GM06990 (cell line): ENCODE measurements at regions not wholly inside any gene's neighbourhood (a gene's known extent, or its start where the extent isn't known, plus 50 kb on each side); places are given as distances from the start of the nearest gene placed in this dataset.

ENCODE experiments used
- DNase-seq: peaks from one replicate; pipeline ENCODE4 v3.0.0-alpha.2; 2011; ENCODE audit not compliant: insufficient read length; ENCODE audit errors: extremely low read depth
- H3K27me3 ChIP-seq: replicated peaks from 2 replicates; pipeline ENCODE4 v1.6.0; 2011; ENCODE audit warnings: low read length; ENCODE audit not compliant: control insufficient read depth, insufficient read depth
- H3K36me3 ChIP-seq: 2 replicates; pipeline ENCODE4 v1.5.1; 2011; ENCODE audit warnings: low read length; ENCODE audit not compliant: control insufficient read depth, insufficient read depth
- H3K4me3 ChIP-seq: replicated peaks from 2 replicates; pipeline ENCODE4 v1.5.1; 2011; ENCODE audit warnings: low read depth, mild to moderate bottlenecking, control low read depth, low read length
- TF ChIP-seq, protein P1 (sequence below): IDR thresholded peaks from 2 replicates; pipeline ENCODE4 v1.5.1; 2011; ENCODE audit warnings: low read length, control low read depth, mild to moderate bottlenecking, inconsistent platforms; ENCODE audit not compliant: insufficient read depth, poor library complexity, severe bottlenecking

DNA sequence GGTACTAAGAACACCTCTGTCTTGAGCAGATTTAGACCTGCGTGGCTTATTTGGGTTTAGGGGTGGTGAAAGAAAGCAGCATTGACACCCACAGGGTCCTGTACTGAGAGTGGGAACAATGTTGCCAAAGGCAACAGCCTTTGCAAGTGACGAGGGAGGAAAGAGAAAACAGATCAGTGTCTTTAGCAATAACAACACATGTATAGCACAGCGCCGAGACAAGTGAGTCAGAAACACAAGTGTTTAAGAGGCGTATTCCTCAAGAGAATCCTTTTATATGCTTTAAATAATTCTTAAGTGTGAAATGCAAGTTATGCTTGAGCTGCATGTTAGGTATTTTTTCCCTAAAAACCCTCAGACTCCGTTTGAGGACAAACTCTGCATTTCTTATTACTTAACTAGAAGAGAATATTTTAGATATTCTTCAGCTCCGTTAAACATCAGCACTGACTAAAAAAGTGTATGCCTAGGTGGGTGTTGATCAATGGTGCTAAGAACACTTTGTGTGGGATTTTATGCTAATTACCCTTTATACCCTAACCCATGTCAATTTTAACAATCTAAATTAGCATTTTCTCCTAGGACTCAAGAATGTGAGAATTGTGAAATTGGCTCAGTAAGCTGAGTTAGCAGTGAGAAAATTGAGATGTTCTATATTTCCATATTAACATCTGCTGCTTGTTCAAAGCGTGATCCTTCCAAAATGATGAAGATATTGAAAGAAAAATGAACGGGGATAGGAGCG is 1095.4 kb upstream of the CELF2 start:
- Histone ChIP-seq H3K4me3 (no peak overlapping the region), H3K27me3 (no peaks in the 10 kb centered on the region), H3K36me3 (no peaks in the 10 kb centered on the region)
- TF ChIP-seq, protein P1, sequence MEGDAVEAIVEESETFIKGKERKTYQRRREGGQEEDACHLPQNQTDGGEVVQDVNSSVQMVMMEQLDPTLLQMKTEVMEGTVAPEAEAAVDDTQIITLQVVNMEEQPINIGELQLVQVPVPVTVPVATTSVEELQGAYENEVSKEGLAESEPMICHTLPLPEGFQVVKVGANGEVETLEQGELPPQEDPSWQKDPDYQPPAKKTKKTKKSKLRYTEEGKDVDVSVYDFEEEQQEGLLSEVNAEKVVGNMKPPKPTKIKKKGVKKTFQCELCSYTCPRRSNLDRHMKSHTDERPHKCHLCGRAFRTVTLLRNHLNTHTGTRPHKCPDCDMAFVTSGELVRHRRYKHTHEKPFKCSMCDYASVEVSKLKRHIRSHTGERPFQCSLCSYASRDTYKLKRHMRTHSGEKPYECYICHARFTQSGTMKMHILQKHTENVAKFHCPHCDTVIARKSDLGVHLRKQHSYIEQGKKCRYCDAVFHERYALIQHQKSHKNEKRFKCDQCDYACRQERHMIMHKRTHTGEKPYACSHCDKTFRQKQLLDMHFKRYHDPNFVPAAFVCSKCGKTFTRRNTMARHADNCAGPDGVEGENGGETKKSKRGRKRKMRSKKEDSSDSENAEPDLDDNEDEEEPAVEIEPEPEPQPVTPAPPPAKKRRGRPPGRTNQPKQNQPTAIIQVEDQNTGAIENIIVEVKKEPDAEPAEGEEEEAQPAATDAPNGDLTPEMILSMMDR, result no peak
- DNase-seq, result no peak

DNA sequence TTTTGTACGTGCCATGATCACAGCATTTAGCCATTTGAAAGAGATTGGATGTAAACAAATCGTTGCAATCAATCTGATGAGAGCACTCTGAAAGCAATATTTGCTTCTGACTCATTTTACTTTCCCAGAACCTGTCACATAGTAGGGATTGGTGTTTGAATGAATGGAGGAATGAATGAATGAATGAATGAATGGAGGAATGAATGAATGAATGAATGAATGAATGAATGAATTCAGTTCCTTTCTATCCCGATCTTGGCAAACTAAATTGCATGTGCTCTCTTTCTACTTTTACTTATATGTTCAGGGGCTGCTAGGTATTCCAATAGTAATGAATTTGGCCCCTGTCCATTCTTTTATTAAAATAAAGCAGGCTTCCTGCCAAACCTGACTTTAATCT is 1091.7 kb upstream of the CELF2 start:
- Histone ChIP-seq H3K27me3 (no peaks in the 10 kb centered on the region), H3K36me3 (no peaks in the 10 kb centered on the region), H3K4me3 (no peak overlapping the region)
- TF ChIP-seq, protein P1, result no peak
- DNase-seq, result no peak

DNA sequence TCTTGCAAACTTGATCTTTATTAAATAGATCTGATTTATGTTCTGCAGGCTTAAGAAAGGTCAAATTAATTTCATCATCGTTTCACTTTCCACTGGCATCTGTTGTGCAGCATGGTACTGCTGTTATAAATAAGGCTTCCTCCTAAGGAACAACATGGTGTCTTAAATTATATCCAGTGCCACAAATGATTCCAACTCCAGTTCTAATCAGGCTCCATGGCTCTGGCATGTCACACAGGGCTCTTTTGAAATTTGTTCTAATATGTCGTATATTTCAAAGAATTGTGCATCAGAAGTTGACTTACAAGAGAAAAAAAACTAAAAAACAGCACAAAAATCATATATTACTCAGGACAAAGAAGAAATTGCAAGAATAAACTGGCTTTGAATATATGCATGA is 1090.8 kb upstream of the CELF2 start:
- no peaks in the 10 kb centered on the region for H3K36me3 ChIP-seq
- DNase-seq, result no peak
- H3K27me3 ChIP-seq, result no peaks in the 10 kb centered on the region
- H3K4me3 ChIP-seq, result no peak overlapping the region
- TF ChIP-seq, protein P1, result no peak

DNA sequence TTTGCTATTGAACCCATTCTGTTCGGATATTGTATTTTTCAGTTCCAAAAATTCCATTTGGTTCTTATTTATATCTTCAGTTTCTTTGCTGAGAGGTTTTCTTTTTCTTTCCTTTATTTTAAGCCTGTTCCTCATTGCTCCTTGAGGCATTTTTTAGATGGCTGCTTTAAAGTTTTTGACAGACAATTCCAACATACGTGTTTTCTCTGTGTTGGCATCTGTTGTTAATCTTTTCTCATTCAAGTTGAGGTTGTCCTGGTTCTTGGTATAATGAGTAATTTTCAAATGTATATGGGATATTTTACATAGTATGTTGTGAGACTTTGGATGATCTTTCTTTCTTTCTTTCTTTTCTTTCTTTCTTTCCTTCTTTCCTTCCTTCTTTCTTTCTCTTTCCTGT is 1078.0 kb upstream of the CELF2 start:
- H3K4me3 ChIP-seq, result no peak overlapping the region
- H3K36me3 ChIP-seq, result no peaks in the 10 kb centered on the region
- H3K27me3 ChIP-seq, result no peaks in the 10 kb centered on the region
- TF ChIP-seq, protein P1, result no peak
- DNase-seq, result no peak

DNA sequence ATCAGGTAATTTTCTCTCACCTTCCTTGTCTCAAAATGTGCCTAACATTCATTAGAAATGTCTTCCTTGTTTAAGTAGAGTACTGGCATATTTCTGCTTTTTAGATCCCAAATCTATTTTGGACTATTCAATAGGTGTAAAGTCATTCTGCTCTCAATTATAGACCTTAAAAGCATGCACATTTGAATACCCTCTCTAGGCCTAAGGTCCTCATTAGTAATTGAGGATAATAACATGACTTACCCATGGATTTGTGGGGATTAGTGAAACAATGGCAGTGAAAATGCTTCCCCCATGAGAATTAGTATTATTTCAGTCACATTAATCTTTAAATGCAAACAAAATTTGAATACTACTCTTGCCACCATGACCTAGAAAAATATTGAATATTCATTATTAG is 1073.0 kb upstream of the CELF2 start:
- TF ChIP-seq, protein P1, result no peak
- no peak overlapping the region for H3K4me3 ChIP-seq
- no peaks in the 10 kb centered on the region for H3K27me3 ChIP-seq
- DNase-seq, result no peak
- H3K36me3 ChIP-seq, result no peaks in the 10 kb centered on the region

DNA sequence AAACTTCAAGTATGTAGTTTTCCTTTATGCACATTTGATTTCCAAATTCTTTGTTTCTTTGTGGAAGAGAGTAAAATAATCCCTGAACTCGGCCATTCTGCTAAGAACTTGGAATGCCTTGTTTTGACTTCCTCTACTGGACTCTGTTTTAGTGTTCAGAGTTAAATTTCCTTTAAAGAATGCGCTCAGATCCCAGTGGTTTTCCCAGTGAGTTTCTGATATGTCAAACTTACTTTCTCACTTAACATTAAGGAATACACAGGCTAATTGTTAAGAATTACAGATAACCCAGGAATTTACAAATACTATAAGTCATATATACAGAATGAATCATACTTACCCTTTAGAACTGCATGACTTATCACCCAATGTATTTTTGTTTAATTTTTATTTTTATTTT is 1067.6 kb upstream of the CELF2 start:
- TF ChIP-seq, protein P1, result no peak
- no peaks in the 10 kb centered on the region for H3K36me3 ChIP-seq
- H3K27me3 ChIP-seq, result no peaks in the 10 kb centered on the region
- no peak overlapping the region for H3K4me3 ChIP-seq
- no peak for DNase-seq
